Activated T-helper 9 cell treated with anti-CD3 and anti-CD28 coated beads, Interleukin-2, amount 50 U/mL, for 16 hours (primary cell): ENCODE measurements at regions not wholly inside any gene's neighbourhood (a gene's known extent, or its start where the extent isn't known, plus 50 kb on each side); places are given as distances from the start of the nearest gene placed in this dataset.
A peak's percentile ranks its signal among the peaks of the same experiment; 100 is the strongest.
"Not testable (repeated sequence)": the region's sequence is repeated elsewhere in the genome, so short reads cannot be mapped to it uniquely, and the experiment has no call there.

Experiments
- DNase-seq: peaks from one replicate; pipeline ENCODE4 v3.0.0-alpha.2; 2020; ENCODE audit warnings: low read depth

GRCh38 chr2:12547566-12548170 is 169.1 kb upstream of the TRIB2 start:
- no peak for DNase-seq

GRCh38 chr2:12548906-12549305 is 167.8 kb upstream of the TRIB2 start:
- no peak for DNase-seq

GRCh38 chr2:12549641-12550040 is 167.1 kb upstream of the TRIB2 start:
- DNase-seq = no peak

- no peak for DNase-seq
These were observed 164.6 kb upstream of the TRIB2 start for GRCh38 chr2:12552092-12552491.

DNA sequence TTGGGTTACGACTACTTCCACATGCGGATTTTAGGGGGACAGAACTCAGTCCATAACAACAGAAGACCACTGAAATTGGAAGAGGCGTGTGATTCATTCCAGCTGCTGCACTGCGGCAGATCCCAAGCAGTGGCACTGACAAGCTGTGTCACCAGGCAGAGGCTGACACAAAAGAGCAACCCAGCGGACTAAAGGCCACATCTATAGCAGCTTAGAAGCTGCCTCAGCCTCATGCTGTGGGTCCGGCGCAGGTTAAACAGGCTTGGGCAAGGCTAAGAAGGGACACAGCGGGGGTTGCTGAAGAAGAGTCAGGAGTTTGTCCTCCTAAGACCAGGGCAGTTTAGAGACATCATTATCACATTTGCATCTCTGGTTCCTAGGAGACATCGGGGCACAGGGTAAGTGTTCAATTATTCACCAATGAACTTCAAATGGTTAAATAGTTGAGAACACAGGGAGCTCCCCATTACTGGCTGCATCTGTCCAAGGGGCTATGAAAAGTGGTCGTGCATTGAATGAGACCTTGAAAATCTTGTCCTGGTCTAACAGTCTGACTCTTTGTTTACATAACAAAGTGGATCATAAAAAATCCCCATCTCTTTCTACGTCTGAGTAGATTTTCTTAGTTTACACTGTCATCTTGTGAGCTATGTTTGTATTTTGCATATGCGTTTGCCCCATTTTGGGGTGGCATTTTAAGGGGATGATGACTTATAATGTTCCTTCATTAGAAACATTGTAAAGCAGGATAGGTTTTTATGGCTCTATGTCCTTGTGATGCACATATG is 162.3 kb upstream of the TRIB2 start:
- no peak for DNase-seq

- peak; percentile 23 for DNase-seq
These were observed 161.6 kb upstream of the TRIB2 start for GRCh38 chr2:12555012-12555645.

- DNase-seq = peak; percentile 5
These were observed 160.0 kb upstream of the TRIB2 start for GRCh38 chr2:12556762-12557161.

DNA sequence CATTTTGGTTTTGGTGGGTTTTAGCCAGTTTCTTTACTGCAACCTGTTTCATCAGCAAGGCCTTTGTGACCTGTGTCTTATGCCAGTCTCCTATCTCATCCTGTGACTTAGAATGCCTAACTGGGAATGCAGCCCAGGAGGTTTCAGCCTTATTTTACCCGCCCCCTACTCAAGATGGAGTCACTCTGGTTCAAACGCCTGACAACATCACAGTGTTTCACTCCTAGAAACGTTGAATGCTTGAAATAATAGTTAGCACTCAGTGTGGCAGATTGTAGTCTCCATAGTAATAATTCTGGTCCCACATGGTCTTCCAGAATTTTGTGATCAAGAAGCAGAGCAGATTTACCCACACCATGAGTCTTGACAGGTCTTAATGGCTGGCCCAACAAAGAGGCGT is 159.0 kb upstream of the TRIB2 start:
- no peak for DNase-seq

GRCh38 chr2:12558519-12558918 is 158.2 kb upstream of the TRIB2 start:
- DNase-seq = no peak

DNA sequence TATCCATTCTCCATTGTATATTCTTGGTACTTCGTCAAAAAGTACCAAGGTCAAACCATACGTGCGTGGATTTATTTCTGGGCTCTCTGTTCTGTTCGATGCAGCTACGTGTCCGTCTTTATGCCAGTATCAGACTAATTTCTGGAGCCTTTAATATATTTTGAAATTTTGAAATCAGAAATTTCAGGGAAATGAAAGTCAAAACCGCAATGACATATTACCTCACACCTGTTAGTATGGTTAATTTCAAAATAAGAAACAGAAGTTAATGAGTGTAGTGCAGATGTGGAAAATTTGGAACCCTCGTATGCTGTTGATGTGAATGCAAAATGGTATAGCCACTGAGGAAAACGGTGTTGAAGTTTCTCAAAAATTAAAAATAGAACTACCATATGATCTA is 156.1 kb upstream of the TRIB2 start:
- DNase-seq = no peak

GRCh38 chr2:12567411-12567810 is 149.3 kb upstream of the TRIB2 start:
- no peak for DNase-seq

- not testable (repeated sequence) for DNase-seq
These were observed 147.2 kb upstream of the TRIB2 start for GRCh38 chr2:12569510-12569909.

- DNase-seq = not testable (repeated sequence)
These were observed 146.8 kb upstream of the TRIB2 start for GRCh38 chr2:12569929-12570328.

- no peak for DNase-seq
These were observed 139.6 kb upstream of the TRIB2 start for GRCh38 chr2:12577091-12577490.

DNA sequence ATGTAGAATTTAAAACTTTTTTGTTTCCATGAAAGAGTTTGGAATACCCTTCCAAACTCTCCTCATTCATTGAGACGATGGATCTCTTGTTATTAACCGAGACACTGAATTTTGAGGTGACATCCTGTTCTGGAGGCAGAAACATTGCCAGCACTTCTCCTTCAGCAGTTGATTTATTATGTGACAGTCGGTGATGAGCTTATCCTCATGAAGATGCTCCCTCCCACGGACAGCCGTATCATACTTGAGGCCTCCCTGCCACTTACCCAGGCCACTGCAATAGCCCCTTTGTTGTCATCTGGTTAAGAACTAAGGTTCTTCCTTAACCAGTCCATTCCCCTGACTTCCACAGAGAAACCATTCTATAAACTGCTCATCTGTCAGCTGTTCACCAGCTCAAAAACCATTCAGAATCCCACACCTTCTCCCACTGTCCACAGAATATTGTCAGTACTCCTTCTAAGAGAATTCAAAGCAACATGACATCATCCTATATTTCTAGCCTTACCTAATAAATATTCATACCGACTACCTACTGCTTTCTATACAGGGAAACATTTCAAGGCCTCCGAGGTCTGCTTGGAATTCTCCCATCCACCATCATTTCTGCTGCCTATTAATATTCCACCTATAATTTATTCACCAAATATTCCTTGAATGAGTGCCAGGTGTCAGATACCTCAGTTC is 139.0 kb upstream of the TRIB2 start:
- no peak for DNase-seq

DNA sequence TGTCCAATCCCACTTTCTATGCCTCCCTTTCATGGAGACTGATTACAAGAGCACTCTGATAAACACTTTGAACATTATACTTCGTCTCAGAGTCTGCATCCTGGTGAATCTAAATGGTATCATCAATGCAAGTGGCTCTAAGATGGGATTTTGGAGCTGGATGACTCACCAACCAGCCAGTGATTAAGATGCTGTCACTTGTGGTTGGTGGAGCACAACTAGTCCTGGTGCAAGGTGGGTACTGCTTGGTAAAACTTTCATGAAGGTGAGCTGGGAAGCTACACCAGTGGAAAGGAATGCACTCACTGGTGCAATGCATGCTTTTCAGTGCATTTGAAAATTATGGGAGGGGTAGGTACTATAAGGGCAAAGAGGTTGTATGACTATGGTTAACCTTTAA is 137.7 kb upstream of the TRIB2 start:
- DNase-seq = no peak

- DNase-seq = no peak
These were observed 132.4 kb upstream of the TRIB2 start for GRCh38 chr2:12584338-12584737.

- DNase-seq = no peak
These were observed 131.0 kb upstream of the TRIB2 start for GRCh38 chr2:12585784-12586183.

GRCh38 chr2:12587228-12587627 is 129.5 kb upstream of the TRIB2 start:
- DNase-seq = no peak

DNA sequence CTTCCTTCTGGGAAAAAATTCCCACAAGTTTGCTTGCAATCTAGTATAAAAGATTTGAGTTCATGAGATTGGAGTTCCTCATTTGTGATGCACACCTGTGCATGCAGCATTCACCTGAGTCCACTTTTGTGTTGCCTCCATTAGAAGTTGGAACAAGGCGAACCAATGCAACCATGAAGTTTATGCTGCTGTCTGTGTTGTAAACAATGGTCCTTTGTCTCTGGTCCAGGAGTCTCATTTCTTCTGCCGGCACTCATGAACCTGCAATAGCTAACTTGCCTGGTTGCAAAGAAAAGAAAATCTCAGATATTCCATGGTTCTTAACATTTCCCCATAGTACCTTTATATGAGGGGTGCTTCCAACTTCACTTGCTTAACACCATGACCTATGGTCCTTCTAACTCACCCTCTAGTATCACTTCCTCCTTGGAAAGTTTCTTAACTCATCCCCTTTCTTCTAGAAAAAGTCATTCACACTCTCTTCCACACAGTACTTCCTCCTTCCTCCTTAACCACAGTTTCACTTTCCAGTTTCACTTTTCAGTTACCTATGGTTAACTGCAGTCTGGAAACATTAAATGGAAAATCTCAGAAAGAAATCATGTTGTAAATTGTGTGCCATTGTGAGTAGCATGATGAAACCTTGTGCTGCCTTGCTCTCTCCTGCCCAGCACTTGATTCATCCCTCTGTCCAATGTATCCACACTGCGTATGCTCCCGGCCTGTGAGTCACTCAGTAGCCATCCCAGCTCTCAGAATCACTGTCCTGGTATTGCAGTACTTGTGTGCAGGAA is 128.8 kb upstream of the TRIB2 start:
- no peak for DNase-seq

- no peak for DNase-seq
These were observed 127.8 kb upstream of the TRIB2 start for GRCh38 chr2:12588986-12589385.

DNA sequence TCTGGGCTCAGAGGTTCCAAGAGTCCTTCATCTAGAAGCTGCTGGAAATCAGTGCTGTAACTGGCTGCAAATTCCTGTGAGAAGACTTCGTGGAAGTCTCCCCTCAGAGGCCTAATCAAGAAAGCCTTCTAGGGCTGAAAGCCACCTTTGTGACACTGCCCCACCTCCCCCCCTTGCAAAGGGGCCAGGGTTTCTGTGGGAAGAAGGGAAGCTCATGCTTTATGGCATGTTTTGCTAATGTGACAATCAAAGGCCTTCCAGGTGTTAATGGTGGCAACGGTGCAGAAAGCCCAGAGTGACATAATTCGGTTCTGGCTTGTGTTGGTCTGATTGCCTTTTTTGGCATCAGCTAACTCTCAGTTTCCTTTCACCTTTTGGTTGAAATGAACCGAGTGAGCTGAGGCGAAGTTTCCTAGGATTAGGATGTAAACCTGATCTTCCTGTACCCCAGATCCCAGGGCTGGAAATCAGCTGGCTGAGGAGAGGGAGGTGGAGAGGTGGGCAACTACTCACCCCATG is 126.9 kb upstream of the TRIB2 start:
- DNase-seq = no peak
